ENCODE measurements at regions not wholly inside any gene's neighbourhood (a gene's known extent, or its start where the extent isn't known, plus 50 kb on each side); places are given as distances from the start of the nearest gene placed in this dataset.

DNA sequence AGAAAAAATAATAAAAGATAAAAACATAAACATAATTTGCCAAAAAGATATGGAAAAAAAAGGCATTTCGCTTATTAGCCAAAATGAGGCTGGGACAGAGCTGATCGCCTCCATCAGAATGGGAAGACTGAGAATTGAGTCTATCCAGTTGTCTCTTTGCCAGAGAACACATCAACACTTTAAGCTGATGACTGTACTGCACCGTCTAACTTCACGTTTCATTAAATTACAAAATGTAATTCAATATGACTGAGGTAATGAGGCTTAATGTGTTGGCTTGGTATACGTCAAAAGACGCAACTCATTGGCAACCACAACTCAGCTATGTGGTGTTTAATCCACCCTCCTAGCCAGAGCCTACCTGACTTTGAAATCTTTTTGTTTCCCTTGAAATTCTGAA, 462.7 kb upstream of the CD180 start:
- H2AFZ ChIP-seq (ENCODE audit: low read length): no peak overlapping the region
- no peaks in the 10 kb centered on the region for H3K79me1 ChIP-seq (ENCODE audit: insufficient read depth, low read depth, low read length, poor library complexity, severe bottlenecking)
- no peak overlapping the region for H2BK20ac ChIP-seq (ENCODE audit: low read depth, low read length, poor library complexity, severe bottlenecking)
- no peaks in the 10 kb centered on the region for H3K79me2 ChIP-seq (ENCODE audit: insufficient read depth, low read length)
- DNase-seq: no peak
- H3K9me3 Mint-ChIP-seq: peaks cover 11 to 19% of the 10 kb centered on the region in 2 experiments; a peak in 3 of 5 replicates
- H3K4me2 ChIP-seq (ENCODE audit: insufficient read depth, insufficient read length, low read length): no peak overlapping the region
- no peaks in the 10 kb centered on the region for H4K20me1 ChIP-seq (ENCODE audit: control insufficient read depth, insufficient read depth, insufficient read length)
- no peaks in the 10 kb centered on the region for H3K27me3 ChIP-seq (ENCODE audit: insufficient read depth, low read length)
- H3T11ph ChIP-seq (ENCODE audit: low read length): no peak overlapping the region
- no peaks in the 10 kb centered on the region for H3K9me3 ChIP-seq (ENCODE audit: control insufficient read depth, low read depth, low read length)
- H2BK15ac ChIP-seq (ENCODE audit: low read depth, low read length): no peak overlapping the region
- no peak overlapping the region for H2AK5ac ChIP-seq (ENCODE audit: insufficient read length, low read length)
- H4K91ac ChIP-seq (ENCODE audit: insufficient read length, low read depth, low read length): no peak overlapping the region
- no peak overlapping the region for H3K4me3 Mint-ChIP-seq
- H2BK12ac ChIP-seq (ENCODE audit: insufficient read length, low read depth, low read length): no peak overlapping the region
- no peak overlapping the region for H3K56ac ChIP-seq (ENCODE audit: insufficient read length, low read depth, low read length)
- no peak overlapping the region for H3K14ac ChIP-seq (ENCODE audit: insufficient read depth, low read length)
- H3K27ac ChIP-seq (ENCODE audit: insufficient read length, low read depth, low read length): no peak overlapping the region
- H3K23ac ChIP-seq (ENCODE audit: insufficient read length, low read depth, low read length): no peak overlapping the region
- TF ChIP-seq, protein P1, sequence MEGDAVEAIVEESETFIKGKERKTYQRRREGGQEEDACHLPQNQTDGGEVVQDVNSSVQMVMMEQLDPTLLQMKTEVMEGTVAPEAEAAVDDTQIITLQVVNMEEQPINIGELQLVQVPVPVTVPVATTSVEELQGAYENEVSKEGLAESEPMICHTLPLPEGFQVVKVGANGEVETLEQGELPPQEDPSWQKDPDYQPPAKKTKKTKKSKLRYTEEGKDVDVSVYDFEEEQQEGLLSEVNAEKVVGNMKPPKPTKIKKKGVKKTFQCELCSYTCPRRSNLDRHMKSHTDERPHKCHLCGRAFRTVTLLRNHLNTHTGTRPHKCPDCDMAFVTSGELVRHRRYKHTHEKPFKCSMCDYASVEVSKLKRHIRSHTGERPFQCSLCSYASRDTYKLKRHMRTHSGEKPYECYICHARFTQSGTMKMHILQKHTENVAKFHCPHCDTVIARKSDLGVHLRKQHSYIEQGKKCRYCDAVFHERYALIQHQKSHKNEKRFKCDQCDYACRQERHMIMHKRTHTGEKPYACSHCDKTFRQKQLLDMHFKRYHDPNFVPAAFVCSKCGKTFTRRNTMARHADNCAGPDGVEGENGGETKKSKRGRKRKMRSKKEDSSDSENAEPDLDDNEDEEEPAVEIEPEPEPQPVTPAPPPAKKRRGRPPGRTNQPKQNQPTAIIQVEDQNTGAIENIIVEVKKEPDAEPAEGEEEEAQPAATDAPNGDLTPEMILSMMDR (conservative IDR thresholded peaks at IDR 0.05): no peak
- H2BK5ac ChIP-seq (ENCODE audit: insufficient read length, low read length): no peak overlapping the region
- H3K23me2 ChIP-seq (ENCODE audit: insufficient read length, low read depth, low read length, poor library complexity, severe bottlenecking): no peaks in the 10 kb centered on the region
- H3K9ac ChIP-seq (ENCODE audit: extremely low read depth, insufficient read length, low read length): no peak overlapping the region
- no peaks in the 10 kb centered on the region for H3K4me1 Mint-ChIP-seq
- no CpG with 5 or more reads among the region's 6 CpGs for WGBS (ENCODE audit: extremely low coverage, insufficient read length, low lambda C conversion rate)
- no peaks in the 10 kb centered on the region for H3K4me1 ChIP-seq (ENCODE audit: insufficient read depth, low read length)
- no peak overlapping the region for H4K5ac ChIP-seq (ENCODE audit: insufficient read length, low read depth, low read length)
- no peak overlapping the region for H3K27ac Mint-ChIP-seq
- no peak overlapping the region for H2BK120ac ChIP-seq (ENCODE audit: low read depth, low read length, poor library complexity, severe bottlenecking)
- H3K27me3 Mint-ChIP-seq (ENCODE audit: low read depth): no peaks in the 10 kb centered on the region; the same call in 1 of the 2 replicates
- H3K4ac ChIP-seq (ENCODE audit: low read depth, low read length): no peak overlapping the region
- peaks cover 0 to 10% (median 8%) of the 10 kb centered on the region in 3 experiments; a peak in 5 of 7 replicates for H3K36me3 Mint-ChIP-seq (ENCODE audit: insufficient read depth in 1 of 3, low read depth in 3 of 3)
- no peak overlapping the region for H4K8ac ChIP-seq (replicated peaks; ENCODE audit: insufficient read length, low read depth, low read length)
- no peak overlapping the region for H3K18ac ChIP-seq (ENCODE audit: insufficient read length, low read depth, low read length)
